ENCODE measurements at regions not wholly inside any gene's neighbourhood (a gene's known extent, or its start where the extent isn't known, plus 50 kb on each side); places are given as distances from the start of the nearest gene placed in this dataset.

DNA sequence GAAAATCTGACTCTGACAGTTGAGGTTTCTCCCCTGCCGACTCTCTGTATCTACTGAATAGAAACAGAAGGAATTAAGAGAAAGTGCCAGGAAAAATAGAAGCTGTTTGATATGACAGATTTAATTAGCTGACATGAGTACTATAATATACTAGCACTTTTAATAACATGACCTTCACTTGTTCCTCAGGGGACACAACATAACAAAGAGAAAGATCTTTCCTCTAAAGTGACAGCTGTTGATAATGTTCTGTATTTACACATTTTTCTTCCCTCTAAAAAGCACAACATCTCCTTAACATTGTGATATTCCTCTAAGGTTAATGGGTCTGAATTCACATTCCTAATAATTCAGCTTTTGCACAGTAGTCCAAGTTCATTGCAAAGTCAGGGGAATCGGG is 1136.0 kb downstream of the PCDH17 start:
- TF ChIP-seq, protein P1, sequence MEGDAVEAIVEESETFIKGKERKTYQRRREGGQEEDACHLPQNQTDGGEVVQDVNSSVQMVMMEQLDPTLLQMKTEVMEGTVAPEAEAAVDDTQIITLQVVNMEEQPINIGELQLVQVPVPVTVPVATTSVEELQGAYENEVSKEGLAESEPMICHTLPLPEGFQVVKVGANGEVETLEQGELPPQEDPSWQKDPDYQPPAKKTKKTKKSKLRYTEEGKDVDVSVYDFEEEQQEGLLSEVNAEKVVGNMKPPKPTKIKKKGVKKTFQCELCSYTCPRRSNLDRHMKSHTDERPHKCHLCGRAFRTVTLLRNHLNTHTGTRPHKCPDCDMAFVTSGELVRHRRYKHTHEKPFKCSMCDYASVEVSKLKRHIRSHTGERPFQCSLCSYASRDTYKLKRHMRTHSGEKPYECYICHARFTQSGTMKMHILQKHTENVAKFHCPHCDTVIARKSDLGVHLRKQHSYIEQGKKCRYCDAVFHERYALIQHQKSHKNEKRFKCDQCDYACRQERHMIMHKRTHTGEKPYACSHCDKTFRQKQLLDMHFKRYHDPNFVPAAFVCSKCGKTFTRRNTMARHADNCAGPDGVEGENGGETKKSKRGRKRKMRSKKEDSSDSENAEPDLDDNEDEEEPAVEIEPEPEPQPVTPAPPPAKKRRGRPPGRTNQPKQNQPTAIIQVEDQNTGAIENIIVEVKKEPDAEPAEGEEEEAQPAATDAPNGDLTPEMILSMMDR (conservative IDR thresholded peaks at IDR 0.05 in 1 of 2, IDR thresholded peaks at IDR 0.05 in 1 of 2; ENCODE audit: extremely low read depth in 1 of 2, insufficient read depth in 1 of 2, low read depth in 1 of 2, low read length in 2 of 2) = no peak
- TF ChIP-seq EZH2 (IDR thresholded peaks at IDR 0.05; ENCODE audit: borderline replicate concordance, low read length) = no peak

Measured in mammary epithelial cell (primary cell).